ENCODE measurements at regions not wholly inside any gene's neighbourhood (a gene's known extent, or its start where the extent isn't known, plus 50 kb on each side); places are given as distances from the start of the nearest gene placed in this dataset.

- TF ChIP-seq POLR2A (IDR thresholded peaks at IDR 0.05; ENCODE audit: control extremely low read depth in 1 of 2, low read depth in 2 of 2, low read length in 2 of 2) = no peak
- no peak for TF ChIP-seq RBBP5 (IDR thresholded peaks at IDR 0.05; ENCODE audit: borderline replicate concordance, low read depth, low read length)
- no peak for TF ChIP-seq MAX (IDR thresholded peaks at IDR 0.05)
- no peak for TF ChIP-seq SP1 (IDR thresholded peaks at IDR 0.05; ENCODE audit: low read depth, low read length)
- TF ChIP-seq CTCF (IDR thresholded peaks at IDR 0.05; ENCODE audit: control extremely low read depth in 1 of 3, insufficient read depth in 1 of 3, low read depth in 1 of 3, low read length in 3 of 3) = no peak
- no peak for TF ChIP-seq TAF1 (IDR thresholded peaks at IDR 0.05; ENCODE audit: low read depth, low read length)
- no peak for TF ChIP-seq SP4 (IDR thresholded peaks at IDR 0.05; ENCODE audit: low read length)
- TF ChIP-seq ATF3 (IDR thresholded peaks at IDR 0.05; ENCODE audit: insufficient read depth, low read depth, low read length) = no peak
These were observed 95.1 kb upstream of the SLC45A1 start for GRCh38 chr1:8222789-8223188.

Measured in H1 (cell line).